ENCODE measurements at regions not wholly inside any gene's neighbourhood (a gene's known extent, or its start where the extent isn't known, plus 50 kb on each side); places are given as distances from the start of the nearest gene placed in this dataset.
"Not testable (repeated sequence)": the region's sequence is repeated elsewhere in the genome, so short reads cannot be mapped to it uniquely, and the experiment has no call there.

- no peaks in the 10 kb centered on the region for H3K9me3 ChIP-seq (ENCODE audit: control insufficient read depth, low read length)
- no peaks in the 10 kb centered on the region for H3K4me1 ChIP-seq (ENCODE audit: control insufficient read depth, insufficient read depth, low read length)
- no peak for DNase-seq (ENCODE audit: low read depth)
- H3K36me3 ChIP-seq (ENCODE audit: control insufficient read depth, insufficient read depth, low read length, severe bottlenecking) = no peaks in the 10 kb centered on the region
- H3K4me3 ChIP-seq (ENCODE audit: low read length) = no peak overlapping the region
- H3K27me3 ChIP-seq (replicated peaks; ENCODE audit: control insufficient read depth, insufficient read depth, low read length) = peaks cover 10% of the 10 kb centered on the region
- no peak overlapping the region for H3K9ac ChIP-seq (ENCODE audit: low read length)
Measured at GRCh38 chr1:230556453-230556852, 85.8 kb upstream of the COG2 start.

- no peak for DNase-seq (ENCODE audit: low read depth)
- Histone ChIP-seq H3K4me3 (ENCODE audit: low read length) (no peak overlapping the region), H3K9ac (ENCODE audit: low read length) (no peak overlapping the region)
Measured at GRCh38 chr1:230555814-230556213, 86.5 kb upstream of the COG2 start.

GRCh38 chr1:230552880-230553279, 89.4 kb upstream of the COG2 start:
- H3K36me3 ChIP-seq (ENCODE audit: control insufficient read depth, insufficient read depth, low read length, severe bottlenecking) = no peaks in the 10 kb centered on the region
- DNase-seq (ENCODE audit: low read depth) = no peak
- peaks cover 25% of the 10 kb centered on the region for H3K27me3 ChIP-seq (replicated peaks; ENCODE audit: control insufficient read depth, insufficient read depth, low read length)
- no peaks in the 10 kb centered on the region for H3K9me3 ChIP-seq (ENCODE audit: control insufficient read depth, low read length)
- H3K4me1 ChIP-seq (ENCODE audit: control insufficient read depth, insufficient read depth, low read length) = no peaks in the 10 kb centered on the region
- H3K9ac ChIP-seq (ENCODE audit: low read length) = no peak overlapping the region
- no peak overlapping the region for H3K4me3 ChIP-seq (ENCODE audit: low read length)

More at GRCh38 chr1:230555814-230556213, 86.5 kb upstream of the COG2 start:
- peaks cover 10% of the 10 kb centered on the region for H3K27me3 ChIP-seq (replicated peaks; ENCODE audit: control insufficient read depth, insufficient read depth, low read length)
- no peaks in the 10 kb centered on the region for H3K36me3 ChIP-seq (ENCODE audit: control insufficient read depth, insufficient read depth, low read length, severe bottlenecking)
- H3K4me1 ChIP-seq (ENCODE audit: control insufficient read depth, insufficient read depth, low read length) = no peaks in the 10 kb centered on the region
- no peaks in the 10 kb centered on the region for H3K9me3 ChIP-seq (ENCODE audit: control insufficient read depth, low read length)

GRCh38 chr1:230550945-230551344, 91.3 kb upstream of the COG2 start:
- H3K4me1 ChIP-seq (ENCODE audit: control insufficient read depth, insufficient read depth, low read length); H3K9ac ChIP-seq (ENCODE audit: low read length); DNase-seq (ENCODE audit: low read depth); H3K9me3 ChIP-seq (ENCODE audit: control insufficient read depth, low read length); H3K36me3 ChIP-seq (ENCODE audit: control insufficient read depth, insufficient read depth, low read length, severe bottlenecking); H3K4me3 ChIP-seq (ENCODE audit: low read length): not testable (repeated sequence)
- H3K27me3 ChIP-seq (replicated peaks; ENCODE audit: control insufficient read depth, insufficient read depth, low read length) = peaks cover 31% of the 10 kb centered on the region

GRCh38 chr1:230550428-230550827, 91.9 kb upstream of the COG2 start:
- H3K9ac ChIP-seq (ENCODE audit: low read length) = no peak overlapping the region
- H3K36me3 ChIP-seq (ENCODE audit: control insufficient read depth, insufficient read depth, low read length, severe bottlenecking) = no peaks in the 10 kb centered on the region
- H3K4me3 ChIP-seq (ENCODE audit: low read length) = no peak overlapping the region
- DNase-seq (ENCODE audit: low read depth) = no peak
- no peaks in the 10 kb centered on the region for H3K4me1 ChIP-seq (ENCODE audit: control insufficient read depth, insufficient read depth, low read length)
- peaks cover 31% of the 10 kb centered on the region for H3K27me3 ChIP-seq (replicated peaks; ENCODE audit: control insufficient read depth, insufficient read depth, low read length)
- no peaks in the 10 kb centered on the region for H3K9me3 ChIP-seq (ENCODE audit: control insufficient read depth, low read length)

GRCh38 chr1:230549625-230550024, 92.7 kb upstream of the COG2 start:
- peaks cover 35% of the 10 kb centered on the region for H3K27me3 ChIP-seq (replicated peaks; ENCODE audit: control insufficient read depth, insufficient read depth, low read length)
- no peaks in the 10 kb centered on the region for H3K36me3 ChIP-seq (ENCODE audit: control insufficient read depth, insufficient read depth, low read length, severe bottlenecking)
- no peaks in the 10 kb centered on the region for H3K4me1 ChIP-seq (ENCODE audit: control insufficient read depth, insufficient read depth, low read length)
- no peak overlapping the region for H3K9ac ChIP-seq (ENCODE audit: low read length)
- DNase-seq (ENCODE audit: low read depth) = no peak
- H3K4me3 ChIP-seq (ENCODE audit: low read length) = no peak overlapping the region
- no peaks in the 10 kb centered on the region for H3K9me3 ChIP-seq (ENCODE audit: control insufficient read depth, low read length)

- H3K9ac ChIP-seq (ENCODE audit: low read length) = no peak overlapping the region
- H3K9me3 ChIP-seq (ENCODE audit: control insufficient read depth, low read length) = no peaks in the 10 kb centered on the region
- DNase-seq (ENCODE audit: low read depth) = no peak
- H3K4me1 ChIP-seq (ENCODE audit: control insufficient read depth, insufficient read depth, low read length) = no peaks in the 10 kb centered on the region
- no peaks in the 10 kb centered on the region for H3K36me3 ChIP-seq (ENCODE audit: control insufficient read depth, insufficient read depth, low read length, severe bottlenecking)
- no peak overlapping the region for H3K4me3 ChIP-seq (ENCODE audit: low read length)
- H3K27me3 ChIP-seq (replicated peaks; ENCODE audit: control insufficient read depth, insufficient read depth, low read length) = peaks cover 35% of the 10 kb centered on the region
Measured at GRCh38 chr1:230548997-230549396, 93.3 kb upstream of the COG2 start.

- H3K9ac ChIP-seq (ENCODE audit: low read length) = no peak overlapping the region
- no peaks in the 10 kb centered on the region for H3K9me3 ChIP-seq (ENCODE audit: control insufficient read depth, low read length)
- H3K4me3 ChIP-seq (ENCODE audit: low read length) = no peak overlapping the region
- H3K36me3 ChIP-seq (ENCODE audit: control insufficient read depth, insufficient read depth, low read length, severe bottlenecking) = no peaks in the 10 kb centered on the region
- DNase-seq (ENCODE audit: low read depth) = no peak
- peaks cover 35% of the 10 kb centered on the region for H3K27me3 ChIP-seq (replicated peaks; ENCODE audit: control insufficient read depth, insufficient read depth, low read length)
- H3K4me1 ChIP-seq (ENCODE audit: control insufficient read depth, insufficient read depth, low read length) = no peaks in the 10 kb centered on the region
Measured at GRCh38 chr1:230548357-230548756, 93.9 kb upstream of the COG2 start.

- Histone ChIP-seq H3K36me3 (ENCODE audit: control insufficient read depth, insufficient read depth, low read length, severe bottlenecking) (no peaks in the 10 kb centered on the region), H3K27me3 (replicated peaks; ENCODE audit: control insufficient read depth, insufficient read depth, low read length) (peaks cover 28% of the 10 kb centered on the region), H3K9ac (ENCODE audit: low read length) (no peak overlapping the region)
Measured at GRCh38 chr1:230545181-230545580, 97.1 kb upstream of the COG2 start.

GRCh38 chr1:230544758-230545157, 97.5 kb upstream of the COG2 start:
- Histone ChIP-seq H3K36me3 (ENCODE audit: control insufficient read depth, insufficient read depth, low read length, severe bottlenecking) (no peaks in the 10 kb centered on the region), H3K4me1 (ENCODE audit: control insufficient read depth, insufficient read depth, low read length) (no peaks in the 10 kb centered on the region), H3K4me3 (ENCODE audit: low read length) (no peak overlapping the region), H3K9ac (ENCODE audit: low read length) (no peak overlapping the region), H3K9me3 (ENCODE audit: control insufficient read depth, low read length) (no peaks in the 10 kb centered on the region), H3K27me3 (replicated peaks; ENCODE audit: control insufficient read depth, insufficient read depth, low read length) (peaks cover 24% of the 10 kb centered on the region)
- no peak for DNase-seq (ENCODE audit: low read depth)

More at GRCh38 chr1:230545181-230545580, 97.1 kb upstream of the COG2 start:
- Histone ChIP-seq H3K4me1 (ENCODE audit: control insufficient read depth, insufficient read depth, low read length) (no peaks in the 10 kb centered on the region), H3K9me3 (ENCODE audit: control insufficient read depth, low read length) (no peaks in the 10 kb centered on the region), H3K4me3 (ENCODE audit: low read length) (no peak overlapping the region)
- DNase-seq (ENCODE audit: low read depth) = no peak

- Histone ChIP-seq H3K4me3 (ENCODE audit: low read length) (no peak overlapping the region), H3K9ac (ENCODE audit: low read length) (no peak overlapping the region), H3K36me3 (ENCODE audit: control insufficient read depth, insufficient read depth, low read length, severe bottlenecking) (no peaks in the 10 kb centered on the region), H3K4me1 (ENCODE audit: control insufficient read depth, insufficient read depth, low read length) (no peaks in the 10 kb centered on the region), H3K9me3 (ENCODE audit: control insufficient read depth, low read length) (no peaks in the 10 kb centered on the region), H3K27me3 (replicated peaks; ENCODE audit: control insufficient read depth, insufficient read depth, low read length) (peaks cover 9% of the 10 kb centered on the region)
- no peak for DNase-seq (ENCODE audit: low read depth)
Measured at GRCh38 chr1:230543085-230543484, 99.2 kb upstream of the COG2 start.

- Histone ChIP-seq H3K36me3 (ENCODE audit: control insufficient read depth, insufficient read depth, low read length, severe bottlenecking) (no peaks in the 10 kb centered on the region), H3K4me3 (ENCODE audit: low read length) (no peak overlapping the region), H3K9ac (ENCODE audit: low read length) (no peak overlapping the region), H3K4me1 (ENCODE audit: control insufficient read depth, insufficient read depth, low read length) (no peaks in the 10 kb centered on the region), H3K9me3 (ENCODE audit: control insufficient read depth, low read length) (no peaks in the 10 kb centered on the region), H3K27me3 (replicated peaks; ENCODE audit: control insufficient read depth, insufficient read depth, low read length) (peaks cover 9% of the 10 kb centered on the region)
- DNase-seq (ENCODE audit: low read depth) = no peak
Measured at GRCh38 chr1:230542681-230543080, 99.6 kb upstream of the COG2 start.
